Fibroblast of skin of left quadriceps (primary cell): ENCODE measurements at regions not wholly inside any gene's neighbourhood (a gene's known extent, or its start where the extent isn't known, plus 50 kb on each side); places are given as distances from the start of the nearest gene placed in this dataset.
"Not testable (repeated sequence)": the region's sequence is repeated elsewhere in the genome, so short reads cannot be mapped to it uniquely, and the experiment has no call there.

ENCODE experiments used
- DNase-seq, 2 experiments: peaks; one replicate each; pipeline ENCODE4 v3.0.0-alpha.2; 2013; ENCODE audit warnings: low read depth in 2 of 2

GRCh38 chrX:110964786-110965185 lies 131.2 kb upstream of the PAK3 start:
- no peak for DNase-seq

DNA sequence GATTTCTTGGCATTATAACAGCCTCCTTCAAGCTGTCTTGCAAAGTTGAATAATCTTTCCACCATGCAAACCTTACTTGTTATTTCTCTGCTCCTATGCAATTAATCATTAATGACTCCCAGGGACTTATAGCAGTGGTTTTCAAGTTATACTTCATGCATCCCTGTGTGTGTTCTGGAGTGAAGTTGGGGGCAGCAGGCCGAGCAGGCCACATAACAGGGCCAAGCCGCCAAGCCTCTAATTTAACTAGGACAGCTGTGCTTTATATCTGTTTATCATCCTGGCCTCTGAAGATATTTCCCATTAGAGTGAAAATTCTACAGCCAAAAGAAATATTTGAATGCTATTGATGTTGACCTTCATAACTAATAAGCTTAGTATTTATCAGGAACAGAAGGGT lies 133.5 kb upstream of the PAK3 start:
- no peak for DNase-seq

- no peak for DNase-seq
Observed at GRCh38 chrX:110955706-110956105, 140.3 kb upstream of the PAK3 start.

DNA sequence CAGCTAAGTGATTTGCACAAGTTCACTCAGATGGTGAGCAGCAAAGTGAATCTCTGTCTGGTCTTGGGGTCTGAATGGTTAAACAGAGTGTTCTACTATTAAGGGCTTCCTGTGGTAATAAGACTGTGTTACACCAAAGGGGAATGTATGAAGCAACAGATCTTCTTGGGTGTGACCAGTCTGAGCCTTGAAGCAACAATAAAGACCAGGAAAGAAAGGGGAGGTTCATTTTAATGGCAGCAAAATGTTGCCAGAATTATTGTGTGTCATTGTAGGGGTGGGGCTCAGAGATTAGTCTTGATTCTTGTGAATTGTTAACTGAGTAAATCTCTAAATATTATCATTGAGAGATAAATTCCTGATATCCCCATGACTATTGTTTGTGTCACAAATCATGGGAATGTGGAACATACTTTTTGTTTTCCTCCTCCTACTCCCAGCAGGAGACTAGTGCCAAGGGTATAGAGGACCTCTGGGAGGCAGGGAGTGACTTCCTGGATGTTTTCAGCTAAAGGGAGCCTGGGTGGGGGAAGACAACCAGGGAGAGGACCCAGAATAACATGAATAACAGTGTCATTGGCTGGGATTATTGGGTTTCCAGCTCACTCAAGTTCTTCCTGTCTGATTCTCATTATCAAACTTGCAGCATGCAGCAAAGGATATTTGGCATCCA lies 141.4 kb upstream of the PAK3 start:
- DNase-seq = no peak

DNA sequence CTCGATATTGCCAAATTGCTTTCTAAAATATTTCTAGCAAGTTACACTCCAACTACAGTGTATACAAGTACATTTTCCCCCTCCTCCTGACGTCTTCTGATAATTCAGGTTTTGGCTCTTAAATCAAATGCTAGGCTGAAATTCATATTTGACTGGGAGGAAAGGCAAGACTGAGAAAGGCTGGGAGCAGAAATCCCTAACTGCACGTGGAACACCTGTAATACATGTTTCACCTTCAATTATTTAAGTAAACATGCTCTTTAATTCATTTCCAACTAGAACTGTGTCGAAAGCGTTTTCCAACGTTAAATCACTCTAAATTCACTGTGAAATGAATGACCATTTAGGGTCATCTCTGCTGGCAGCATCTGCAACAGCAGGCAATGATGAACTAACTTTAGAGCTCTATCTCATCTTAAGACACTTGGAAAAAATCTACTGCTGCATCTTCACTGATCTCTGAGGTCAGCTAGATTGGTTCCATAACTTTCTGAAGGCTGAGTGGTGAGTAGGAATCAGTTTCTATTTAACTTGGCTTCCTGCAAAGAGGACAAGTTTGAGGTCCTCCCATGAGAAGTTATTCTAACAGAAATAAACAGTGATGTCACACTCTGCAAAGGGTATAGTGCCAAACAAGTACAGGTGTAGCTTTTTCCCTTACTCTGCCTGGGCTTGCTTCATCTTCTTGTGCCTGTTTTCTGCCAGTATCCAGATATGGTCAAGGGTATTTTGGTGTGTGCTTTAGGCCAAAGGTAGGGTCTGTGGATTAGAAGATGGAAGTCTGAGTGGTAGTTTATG lies 144.3 kb upstream of the PAK3 start:
- DNase-seq = no peak

DNA sequence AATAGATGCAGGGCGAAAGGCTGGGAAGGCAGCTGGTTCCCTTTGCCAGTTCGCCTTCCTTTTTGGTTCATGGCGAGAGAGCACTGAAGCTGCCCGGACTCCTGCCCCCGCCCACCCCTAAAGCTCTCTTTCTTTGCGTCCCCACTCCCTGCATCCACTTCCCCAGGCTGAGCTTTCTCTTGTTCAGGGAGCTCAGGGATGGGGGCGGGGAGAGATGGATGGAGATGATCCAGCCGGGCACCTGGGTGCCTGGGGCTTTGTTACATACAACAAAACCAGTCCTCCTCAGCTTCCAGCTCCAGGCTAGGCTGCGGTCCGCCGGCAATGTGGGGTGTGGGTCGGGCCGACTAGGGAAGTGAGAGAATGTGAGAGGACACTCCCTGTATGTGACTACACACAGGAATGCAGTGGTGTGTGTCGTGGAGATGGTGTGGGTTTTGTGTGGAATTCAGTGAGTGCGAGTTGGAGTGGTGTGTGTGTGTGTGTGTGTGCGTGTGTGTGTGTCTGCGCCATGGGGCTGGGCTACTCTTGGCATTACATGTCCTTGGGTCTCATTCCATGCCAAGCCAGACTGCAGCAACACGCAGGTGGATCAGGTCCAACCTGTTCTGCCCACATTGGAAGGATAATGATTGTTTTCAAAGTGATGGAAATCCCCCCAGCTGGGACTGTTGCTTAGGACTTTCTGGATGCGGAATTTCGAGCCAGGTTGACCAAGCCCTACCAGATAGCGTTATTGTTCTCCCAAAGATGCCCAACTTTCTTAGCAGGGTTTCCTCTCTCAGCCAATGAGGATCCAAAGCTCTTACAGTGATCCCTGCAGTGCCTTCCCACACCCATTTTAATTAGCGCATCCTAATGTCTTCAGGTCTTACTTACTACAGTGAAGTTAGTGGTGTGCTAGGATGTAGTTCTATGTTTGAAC lies 149.4 kb upstream of the CHRDL1 start:
- no peak for DNase-seq

- no peak for DNase-seq
Observed at GRCh38 chrX:110944311-110944750, 148.7 kb upstream of the CHRDL1 start.

DNA sequence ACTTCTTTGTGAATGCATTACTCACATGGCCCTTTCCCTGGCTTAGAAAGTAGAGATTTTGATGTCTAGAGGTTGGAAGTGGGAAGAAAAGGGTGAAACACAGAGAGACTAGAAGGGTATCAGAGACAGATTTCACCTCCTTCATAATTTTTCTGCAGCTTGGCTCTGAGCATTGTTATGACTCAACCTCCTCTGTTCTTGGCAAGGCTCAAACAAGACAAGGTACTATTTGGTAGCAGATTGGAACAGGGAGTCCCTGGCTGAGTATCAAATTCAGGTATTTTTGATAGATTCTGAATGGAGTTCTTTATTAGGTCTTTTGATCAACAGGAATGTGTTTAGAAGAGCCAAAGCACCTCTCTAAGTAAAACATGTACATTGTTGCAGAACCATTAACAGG lies 146.3 kb upstream of the CHRDL1 start:
- no peak for DNase-seq

GRCh38 chrX:110938977-110939732 lies 143.5 kb upstream of the CHRDL1 start:
- no peak for DNase-seq

DNA sequence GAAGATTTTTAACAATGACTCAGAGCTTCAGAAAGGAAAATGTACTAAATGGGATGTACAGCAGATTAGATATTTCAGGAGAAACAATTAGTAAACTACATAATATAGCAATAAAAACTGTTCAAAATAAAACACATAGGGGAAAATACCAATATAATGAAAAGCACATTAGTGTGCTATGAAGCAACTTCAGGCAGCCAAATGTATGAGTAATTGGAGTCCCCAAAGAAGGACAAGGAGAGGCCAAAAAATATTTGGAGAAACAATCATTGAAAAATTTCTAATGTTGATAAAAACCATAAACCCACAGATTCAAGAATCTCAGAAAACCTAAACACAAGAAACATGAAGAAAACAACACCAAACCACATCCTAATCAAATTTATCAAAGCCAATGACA lies 129.3 kb upstream of the CHRDL1 start:
- no peak for DNase-seq

DNA sequence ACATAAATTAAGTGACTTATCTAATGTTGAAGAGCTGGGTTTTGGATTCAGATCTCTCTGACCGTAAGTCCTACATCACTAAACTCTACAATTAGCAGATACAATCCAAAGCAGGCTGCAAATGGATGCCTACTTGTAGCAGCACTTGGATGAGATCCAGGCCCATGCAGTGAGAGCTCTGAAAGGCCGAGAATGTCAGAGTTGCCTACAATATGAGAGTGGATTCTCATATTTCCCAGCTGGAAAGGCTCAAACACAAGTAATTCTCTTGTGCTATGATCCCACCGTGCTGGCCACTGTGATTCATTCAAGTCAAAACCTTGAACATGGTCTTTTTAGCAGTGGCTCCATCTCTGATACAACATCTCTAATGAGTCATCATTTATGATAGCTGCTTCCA lies 125.4 kb upstream of the CHRDL1 start:
- DNase-seq = no peak

GRCh38 chrX:110915570-110915969 lies 120.0 kb upstream of the CHRDL1 start:
- no peak for DNase-seq

GRCh38 chrX:110915111-110915510 lies 119.5 kb upstream of the CHRDL1 start:
- peak; percentile 50 to 54 for DNase-seq

DNA sequence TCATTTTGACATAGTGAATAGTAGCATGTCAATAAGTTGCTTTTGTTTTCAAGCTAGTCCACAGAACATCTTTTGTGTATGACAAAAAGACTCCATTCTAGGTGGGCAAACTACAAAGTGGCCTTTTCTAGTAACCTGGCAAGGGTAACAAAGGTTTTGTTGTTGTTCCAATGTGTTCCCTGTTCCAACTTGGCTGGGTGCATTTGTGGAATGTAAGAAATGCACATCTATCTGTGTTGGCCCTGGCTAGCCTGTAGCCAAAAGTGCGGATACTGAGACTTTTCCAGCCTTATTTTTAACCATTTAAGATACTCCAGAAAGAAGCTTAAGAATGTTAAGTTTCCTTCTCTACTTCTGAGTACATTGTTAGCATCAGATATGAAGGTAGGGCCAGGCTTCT lies 118.7 kb upstream of the CHRDL1 start:
- DNase-seq = no peak

DNA sequence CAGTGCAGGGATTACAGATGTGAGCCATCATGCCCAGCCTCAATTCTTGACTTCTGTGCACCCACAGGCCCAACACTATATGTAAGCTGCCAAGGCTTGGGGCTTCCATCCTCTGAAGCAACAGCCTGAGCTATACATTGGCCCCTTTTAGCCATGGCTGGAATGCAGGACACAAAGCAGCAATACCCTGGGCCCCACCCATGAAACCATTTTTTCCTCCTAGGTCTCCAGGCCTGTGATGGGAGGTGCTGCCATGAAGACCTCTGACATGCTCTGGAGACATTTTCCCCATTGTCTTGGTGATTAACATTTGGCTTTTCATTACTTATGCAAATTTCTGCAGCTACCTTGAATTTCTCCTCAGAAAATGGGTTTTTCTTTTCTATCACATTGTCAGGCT lies 109.1 kb upstream of the CHRDL1 start:
- not testable (repeated sequence) for DNase-seq

GRCh38 chrX:110881971-110882370 lies 86.4 kb upstream of the CHRDL1 start:
- DNase-seq = no peak

DNA sequence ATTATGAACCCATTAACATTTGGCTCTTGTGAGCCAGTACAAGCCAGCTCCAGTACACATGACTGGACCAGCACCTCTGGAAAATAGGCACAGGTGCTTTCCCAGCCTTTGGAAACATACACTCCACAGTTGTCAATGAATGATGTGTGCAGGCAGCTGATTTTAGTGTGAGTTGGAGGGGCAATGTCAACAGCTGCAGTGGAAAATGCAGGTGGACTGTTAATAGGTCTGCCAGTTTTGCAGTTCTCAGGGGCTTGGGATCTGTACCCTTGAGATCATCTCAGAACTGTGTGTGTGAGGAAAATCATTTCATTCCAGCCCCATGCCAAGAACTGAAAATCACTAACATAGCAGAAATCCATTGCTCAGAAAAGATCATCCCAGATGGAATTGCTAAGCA lies 81.7 kb upstream of the CHRDL1 start:
- DNase-seq = no peak

- DNase-seq = no peak
Observed at GRCh38 chrX:110871839-110872238, 76.2 kb upstream of the CHRDL1 start.

DNA sequence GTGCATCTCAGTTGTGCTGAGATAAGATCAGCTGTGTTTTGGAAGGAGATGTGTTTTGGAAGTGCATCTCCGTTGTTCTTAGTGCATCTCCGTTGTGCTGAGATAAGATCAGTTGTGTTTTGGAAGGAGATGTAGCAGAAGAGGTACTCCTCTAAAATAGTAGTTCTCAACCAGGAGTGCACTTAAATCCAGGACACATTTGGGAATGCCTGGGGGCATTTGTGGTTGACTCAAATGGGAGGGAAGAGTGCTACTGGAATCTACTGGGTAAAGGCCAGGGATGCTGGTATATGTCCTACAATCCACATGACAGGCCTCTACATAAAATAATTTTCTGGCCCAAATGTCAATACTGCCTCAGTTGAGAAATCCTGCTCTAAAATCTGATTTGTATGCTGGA lies 70.8 kb upstream of the CHRDL1 start:
- DNase-seq = no peak

DNA sequence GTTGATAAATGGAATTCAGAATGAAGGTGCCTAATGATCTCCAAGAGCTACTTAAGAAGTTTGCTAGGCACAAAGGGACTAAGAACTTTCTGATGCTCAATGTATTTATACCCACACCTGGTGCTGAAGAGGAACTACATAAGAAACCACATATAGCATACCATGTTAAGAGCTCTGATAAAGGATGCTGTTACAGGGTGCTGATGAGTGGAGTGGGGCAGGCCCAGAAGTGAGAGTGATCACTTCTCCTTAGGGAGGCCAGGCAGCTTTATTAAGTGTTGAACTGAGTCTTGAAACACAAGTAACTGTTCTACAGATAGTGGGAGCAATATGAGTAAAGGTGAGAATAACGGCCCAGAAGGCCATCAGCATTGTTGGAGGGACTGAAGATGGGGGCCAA lies 68.3 kb upstream of the CHRDL1 start:
- DNase-seq = no peak

GRCh38 chrX:110858565-110858964 lies 62.9 kb upstream of the CHRDL1 start:
- no peak for DNase-seq

DNA sequence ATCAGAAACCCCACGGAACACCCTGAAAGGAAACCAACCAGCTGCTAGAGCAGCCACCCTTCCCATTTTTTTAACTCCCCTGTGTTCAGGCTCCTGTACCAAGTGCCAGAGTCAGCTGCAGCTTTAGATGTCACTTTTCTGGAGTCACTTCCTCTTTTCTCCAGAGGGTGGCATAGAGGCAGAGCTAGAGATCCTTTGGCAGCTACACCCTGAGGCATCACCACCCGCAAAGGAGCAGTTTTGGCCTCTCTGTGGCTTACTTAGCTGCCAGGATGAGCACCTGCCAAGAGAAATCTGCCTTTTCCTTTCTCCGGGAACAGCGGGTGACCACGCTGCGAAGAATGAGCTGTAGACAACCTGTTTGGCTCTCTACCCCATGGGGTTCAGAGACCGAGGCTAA lies 58.0 kb upstream of the CHRDL1 start:
- no peak for DNase-seq
